Progenitor cell of endocrine pancreas (in vitro differentiated cells): ENCODE measurements at regions not wholly inside any gene's neighbourhood (a gene's known extent, or its start where the extent isn't known, plus 50 kb on each side); places are given as distances from the start of the nearest gene placed in this dataset.

Experiments used
- DNase-seq: peaks from one replicate; pipeline ENCODE4 v3.0.0; 2021; ENCODE audit warnings: low spot score; ENCODE audit not compliant: unreplicated experiment
- H3K27ac Mint-ChIP-seq: 2 replicates; pipeline ENCODE4 v1.8.0; 2021; ENCODE audit warnings: mild to moderate bottlenecking, moderate library complexity, mixed read lengths
- H3K27me3 Mint-ChIP-seq: 2 replicates; pipeline ENCODE4 v1.8.0; 2021; ENCODE audit warnings: mixed read lengths
- H3K36me3 Mint-ChIP-seq: 2 replicates; pipeline ENCODE4 v1.8.0; 2022; ENCODE audit warnings: mixed read lengths; ENCODE audit not compliant: insufficient read depth
- H3K4me1 Mint-ChIP-seq: 2 replicates; pipeline ENCODE4 v1.8.0; 2021; ENCODE audit warnings: low read depth, mixed read lengths
- H3K4me3 Mint-ChIP-seq: 2 replicates; pipeline ENCODE4 v1.8.0; 2021; ENCODE audit warnings: low read depth, mild to moderate bottlenecking, moderate library complexity, mixed read lengths
- H3K9me3 Mint-ChIP-seq: 2 replicates; pipeline ENCODE4 v1.8.0; 2021; ENCODE audit warnings: low read depth, mixed read lengths
- CTCF ChIP-seq: fragments of 200-600 bp; sonication (generic); IDR thresholded peaks from one replicate; pipeline ENCODE4 v1.5.0; 2021; ENCODE audit warnings: antibody characterized with exemption, mild to moderate bottlenecking; ENCODE audit not compliant: unreplicated experiment

GRCh38 chrX:5724123-5724522, 504.5 kb downstream of the NLGN4X start:
- no peaks in the 10 kb centered on the region for H3K4me1 Mint-ChIP-seq
- H3K36me3 Mint-ChIP-seq: no peaks in the 10 kb centered on the region
- no peak for DNase-seq
- TF ChIP-seq CTCF: no peak
- no peaks in the 10 kb centered on the region for H3K27me3 Mint-ChIP-seq
- H3K9me3 Mint-ChIP-seq: no peaks in the 10 kb centered on the region
- H3K27ac Mint-ChIP-seq: no peak overlapping the region
- no peak overlapping the region for H3K4me3 Mint-ChIP-seq

GRCh38 chrX:5718651-5719050, 510.0 kb downstream of the NLGN4X start:
- no peak for TF ChIP-seq CTCF
- Mint-ChIP-seq H3K4me1 (no peaks in the 10 kb centered on the region), H3K36me3 (no peaks in the 10 kb centered on the region), H3K4me3 (no peak overlapping the region), H3K27ac (no peak overlapping the region), H3K9me3 (no peaks in the 10 kb centered on the region), H3K27me3 (no peaks in the 10 kb centered on the region)
- DNase-seq: no peak

- Mint-ChIP-seq H3K27ac (no peak overlapping the region), H3K9me3 (no peaks in the 10 kb centered on the region), H3K4me1 (no peaks in the 10 kb centered on the region), H3K36me3 (no peaks in the 10 kb centered on the region), H3K27me3 (no peaks in the 10 kb centered on the region), H3K4me3 (no peak overlapping the region)
- DNase-seq: no peak
- no peak for TF ChIP-seq CTCF
Observed at GRCh38 chrX:5716666-5717065, 512.0 kb downstream of the NLGN4X start.

GRCh38 chrX:5708251-5708650, 520.4 kb downstream of the NLGN4X start:
- Mint-ChIP-seq H3K9me3 (peaks cover 4% of the 10 kb centered on the region), H3K4me3 (no peak overlapping the region), H3K36me3 (peaks cover 1% of the 10 kb centered on the region), H3K27me3 (no peaks in the 10 kb centered on the region), H3K27ac (no peak overlapping the region), H3K4me1 (no peaks in the 10 kb centered on the region)
- DNase-seq: no peak
- no peak for TF ChIP-seq CTCF

- no peaks in the 10 kb centered on the region for H3K36me3 Mint-ChIP-seq
- H3K9me3 Mint-ChIP-seq: no peaks in the 10 kb centered on the region
- no peaks in the 10 kb centered on the region for H3K27me3 Mint-ChIP-seq
- H3K27ac Mint-ChIP-seq: no peak overlapping the region
- TF ChIP-seq CTCF: no peak
- no peak overlapping the region for H3K4me3 Mint-ChIP-seq
- H3K4me1 Mint-ChIP-seq: no peaks in the 10 kb centered on the region
- DNase-seq: no peak
Observed at GRCh38 chrX:5702890-5703289, 525.8 kb downstream of the NLGN4X start.
